Large intestine (tissue), 3 donors: ENCODE measurements at regions not wholly inside any gene's neighbourhood (a gene's known extent, or its start where the extent isn't known, plus 50 kb on each side); places are given as distances from the start of the nearest gene placed in this dataset.

Experiments used
- DNase-seq, 2 donors: peaks; one replicate each; pipeline versions ENCODE4 v3.0.0 to v3.0.0-alpha.2; 2013
- H3K27ac ChIP-seq: one replicate; pipeline ENCODE4 v1.5.1; 2013; ENCODE audit warnings: low read length
- H3K27me3 ChIP-seq: 2 replicates; pipeline ENCODE4 v1.6.1; 2013; ENCODE audit warnings: low read length; ENCODE audit not compliant: control insufficient read depth, insufficient read depth
- H3K36me3 ChIP-seq: 2 replicates; pipeline ENCODE4 v1.6.1; 2013; ENCODE audit warnings: low read length; ENCODE audit not compliant: control insufficient read depth, insufficient read depth
- H3K4me1 ChIP-seq: one replicate; pipeline ENCODE4 v1.6.1; 2013; ENCODE audit warnings: low read length; ENCODE audit not compliant: control insufficient read depth, insufficient read depth
- H3K4me3 ChIP-seq: one replicate; pipeline ENCODE4 v1.5.1; 2013; ENCODE audit warnings: low read length
- H3K9me3 ChIP-seq: one replicate; pipeline ENCODE4 v1.6.1; 2013; ENCODE audit warnings: mild to moderate bottlenecking, low read depth, low read length, moderate library complexity; ENCODE audit not compliant: control insufficient read depth
- WGBS: methylation state at CpG from one replicate; pipeline ENCODE4 v1.1.5; 2013; ENCODE audit warnings: low lambda C conversion rate; ENCODE audit not compliant: insufficient coverage; 5-methylcytosine and 5-hydroxymethylcytosine counted together

- peaks cover 41% of the 10 kb centered on the region for H3K4me1 ChIP-seq
- H3K27me3 ChIP-seq: no peaks in the 10 kb centered on the region
- DNase-seq: peak in 1 of 2 donors; percentile 22
- H3K27ac ChIP-seq: no peak overlapping the region
- H3K4me3 ChIP-seq: no peak overlapping the region
- H3K36me3 ChIP-seq: no peaks in the 10 kb centered on the region
- H3K9me3 ChIP-seq: peaks cover 17% of the 10 kb centered on the region
- 100% methylated on average over 1 of the region's 6 CpGs for WGBS
Measured at GRCh38 chr1:239929317-239929716, 162.4 kb upstream of the FMN2 start.

- Histone ChIP-seq H3K36me3 (no peaks in the 10 kb centered on the region), H3K27ac (peak overlapping the region; percentile 75), H3K9me3 (peaks cover 6% of the 10 kb centered on the region), H3K4me3 (no peak overlapping the region), H3K4me1 (peaks cover 35% of the 10 kb centered on the region), H3K27me3 (no peaks in the 10 kb centered on the region)
- DNase-seq: peak; percentile 64 to 84
- 13% methylated on average over 1 of the region's 3 CpGs for WGBS
Measured at GRCh38 chr1:239930686-239931262, 160.9 kb upstream of the FMN2 start.

GRCh38 chr1:239931341-239931740 lies 160.3 kb upstream of the FMN2 start:
- H3K27ac ChIP-seq: peak overlapping the region; percentile 75
- no peak overlapping the region for H3K4me3 ChIP-seq
- no peak for DNase-seq
- H3K36me3 ChIP-seq: no peaks in the 10 kb centered on the region
- WGBS: 91% methylated on average over 1 of the region's 6 CpGs
- H3K27me3 ChIP-seq: no peaks in the 10 kb centered on the region
- peaks cover 33% of the 10 kb centered on the region for H3K4me1 ChIP-seq
- peaks cover 6% of the 10 kb centered on the region for H3K9me3 ChIP-seq

- WGBS: no CpG with 5 or more reads among the region's 2 CpGs
- Histone ChIP-seq H3K36me3 (no peaks in the 10 kb centered on the region), H3K27ac (no peak overlapping the region), H3K4me3 (no peak overlapping the region), H3K9me3 (peaks cover 5% of the 10 kb centered on the region), H3K27me3 (no peaks in the 10 kb centered on the region), H3K4me1 (no peaks in the 10 kb centered on the region)
- no peak for DNase-seq
Measured at GRCh38 chr1:239939602-239940001, 152.1 kb upstream of the FMN2 start.

GRCh38 chr1:239943761-239944160 lies 147.9 kb upstream of the FMN2 start:
- Histone ChIP-seq H3K9me3 (peaks cover 5% of the 10 kb centered on the region), H3K4me3 (no peak overlapping the region), H3K36me3 (no peaks in the 10 kb centered on the region), H3K4me1 (no peaks in the 10 kb centered on the region), H3K27me3 (no peaks in the 10 kb centered on the region), H3K27ac (no peak overlapping the region)
- DNase-seq: no peak
- WGBS: no CpG with 5 or more reads among the region's 4 CpGs

GRCh38 chr1:239944666-239945065 lies 147.0 kb upstream of the FMN2 start:
- no peak overlapping the region for H3K27ac ChIP-seq
- H3K36me3 ChIP-seq: no peaks in the 10 kb centered on the region
- 100% methylated on average over 1 of the region's 3 CpGs for WGBS

GRCh38 chr1:239947801-239948200 lies 143.9 kb upstream of the FMN2 start:
- peaks cover 3% of the 10 kb centered on the region for H3K9me3 ChIP-seq
- H3K27ac ChIP-seq: no peak overlapping the region
- no peak overlapping the region for H3K4me3 ChIP-seq
- H3K4me1 ChIP-seq: peaks cover 8% of the 10 kb centered on the region
- H3K36me3 ChIP-seq: no peaks in the 10 kb centered on the region
- no peak for DNase-seq
- WGBS: 100% methylated on average over 1 of the region's 2 CpGs
- H3K27me3 ChIP-seq: no peaks in the 10 kb centered on the region

More at GRCh38 chr1:239944666-239945065, 147.0 kb upstream of the FMN2 start:
- Histone ChIP-seq H3K4me3 (no peak overlapping the region), H3K27me3 (no peaks in the 10 kb centered on the region), H3K4me1 (no peaks in the 10 kb centered on the region), H3K9me3 (peaks cover 5% of the 10 kb centered on the region)
- no peak for DNase-seq

- Histone ChIP-seq H3K4me3 (no peak overlapping the region), H3K27me3 (no peaks in the 10 kb centered on the region), H3K4me1 (peaks cover 15% of the 10 kb centered on the region), H3K27ac (peak overlapping the region; percentile 50), H3K36me3 (no peaks in the 10 kb centered on the region), H3K9me3 (no peaks in the 10 kb centered on the region)
- DNase-seq: peak; percentile 71 to 75
- 91% methylated on average over 1 of the region's 3 CpGs for WGBS
Measured at GRCh38 chr1:239951511-239952140, 140.1 kb upstream of the FMN2 start.

- Histone ChIP-seq H3K4me1 (peaks cover 15% of the 10 kb centered on the region), H3K4me3 (no peak overlapping the region), H3K36me3 (no peaks in the 10 kb centered on the region), H3K27me3 (no peaks in the 10 kb centered on the region), H3K9me3 (no peaks in the 10 kb centered on the region), H3K27ac (peak overlapping the region; percentile 50)
- DNase-seq: peak in 1 of 2 donors; percentile 29
- WGBS: no CpG with 5 or more reads among the region's 10 CpGs
Measured at GRCh38 chr1:239952348-239953308, 139.1 kb upstream of the FMN2 start.

- Histone ChIP-seq H3K27ac (no peak overlapping the region), H3K27me3 (no peaks in the 10 kb centered on the region), H3K4me3 (no peak overlapping the region), H3K9me3 (no peaks in the 10 kb centered on the region), H3K4me1 (peaks cover 15% of the 10 kb centered on the region), H3K36me3 (no peaks in the 10 kb centered on the region)
- DNase-seq: no peak
- WGBS: no CpG with 5 or more reads among the region's 18 CpGs
Measured at GRCh38 chr1:239954836-239955235, 136.8 kb upstream of the FMN2 start.
